Bone marrow (tissue), 2 donors: ENCODE measurements at regions not wholly inside any gene's neighbourhood (a gene's known extent, or its start where the extent isn't known, plus 50 kb on each side); places are given as distances from the start of the nearest gene placed in this dataset.
A peak's percentile ranks its signal among the peaks of the same experiment; 100 is the strongest.

Experiments
- DNase-seq, 2 donors: peaks; one replicate each; lab custom pipeline; 2025; lab: John Stamatoyannopoulos, UW

DNA sequence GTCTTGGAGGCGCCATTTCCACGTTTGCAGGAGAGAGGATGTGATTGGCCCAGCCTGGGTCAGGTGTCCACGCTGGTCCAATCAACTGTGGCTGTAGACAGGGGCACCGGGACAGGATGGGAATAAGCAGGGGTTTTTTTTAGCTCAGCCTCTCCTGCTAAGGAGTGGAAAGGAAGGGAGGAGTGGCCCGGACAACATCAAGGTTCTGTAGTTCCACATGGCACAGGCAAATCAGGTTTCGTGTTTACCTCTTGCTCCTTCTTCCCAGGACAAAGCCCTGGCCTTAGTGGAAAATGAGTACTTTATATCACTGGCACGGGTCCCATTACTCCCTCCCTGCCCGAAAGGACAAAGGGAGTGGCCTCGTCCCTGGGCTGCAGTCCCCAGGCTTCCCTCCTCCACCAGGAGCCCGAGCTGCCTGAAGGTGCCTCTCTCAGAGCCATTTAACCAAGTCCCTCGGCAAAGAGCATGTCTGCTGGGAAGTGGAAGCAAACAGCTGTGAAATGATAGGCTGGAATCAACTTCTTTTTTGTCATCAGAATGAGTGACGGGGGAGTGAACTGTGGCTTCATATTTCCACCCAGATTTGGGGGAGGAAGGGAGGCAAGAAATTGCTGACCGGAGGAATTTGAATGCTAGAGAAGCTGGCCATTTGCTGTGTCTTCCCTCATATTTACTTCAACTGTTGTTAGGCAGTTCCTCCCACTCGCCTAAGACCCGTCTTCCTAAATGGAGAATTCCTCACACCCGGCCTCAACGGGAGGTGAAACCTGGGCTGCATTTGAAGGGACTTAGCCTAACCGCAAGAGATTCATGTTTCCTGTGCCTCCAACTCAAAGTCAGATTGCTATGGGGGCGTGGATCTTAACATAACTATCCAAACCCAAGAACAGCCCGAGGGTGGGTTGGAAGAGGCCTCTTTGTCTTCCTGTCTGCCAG, 84.9 kb upstream of the SLC44A3 start:
- DNase-seq = peak in 1 of 2 donors; percentile 51

DNA sequence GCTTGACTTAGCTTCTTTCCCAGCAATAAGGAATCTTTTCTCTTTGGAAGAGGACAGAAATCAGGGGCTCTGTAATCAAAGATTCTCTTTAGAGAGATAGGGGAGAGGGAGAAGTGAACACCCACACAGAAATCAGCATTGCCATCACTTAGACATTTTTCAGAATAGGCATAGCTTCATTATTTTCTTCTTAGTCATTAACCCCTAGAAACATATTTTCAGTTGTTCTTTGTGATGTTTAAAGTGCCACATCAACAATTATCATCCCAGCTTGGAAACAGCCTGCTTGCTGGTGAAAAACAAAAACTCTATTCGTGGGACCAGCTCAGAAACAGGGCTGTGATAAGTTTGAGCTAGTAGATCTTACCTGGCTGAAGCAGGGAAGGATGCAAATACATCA, 88.3 kb upstream of the SLC44A3 start:
- no peak for DNase-seq

DNA sequence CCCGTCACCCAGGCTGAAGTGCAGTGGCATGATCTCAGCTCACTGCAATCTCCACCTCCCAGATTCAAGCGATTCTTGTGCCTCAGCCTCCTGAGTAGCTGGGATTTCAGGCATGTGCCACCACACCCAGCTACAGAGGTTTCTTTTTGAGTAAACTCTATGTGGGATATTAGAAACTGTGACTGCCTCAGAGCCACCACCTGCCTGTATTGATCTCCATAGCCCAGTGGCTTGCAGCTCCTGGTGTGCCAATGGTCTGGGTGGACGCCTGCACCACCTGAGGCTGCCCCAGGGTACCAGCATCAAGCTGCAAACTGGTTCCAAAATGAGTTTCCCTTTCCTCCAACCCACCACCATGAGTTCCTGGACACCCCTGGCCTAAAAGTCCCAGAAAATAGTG, 89.7 kb upstream of the SLC44A3 start:
- no peak for DNase-seq

DNA sequence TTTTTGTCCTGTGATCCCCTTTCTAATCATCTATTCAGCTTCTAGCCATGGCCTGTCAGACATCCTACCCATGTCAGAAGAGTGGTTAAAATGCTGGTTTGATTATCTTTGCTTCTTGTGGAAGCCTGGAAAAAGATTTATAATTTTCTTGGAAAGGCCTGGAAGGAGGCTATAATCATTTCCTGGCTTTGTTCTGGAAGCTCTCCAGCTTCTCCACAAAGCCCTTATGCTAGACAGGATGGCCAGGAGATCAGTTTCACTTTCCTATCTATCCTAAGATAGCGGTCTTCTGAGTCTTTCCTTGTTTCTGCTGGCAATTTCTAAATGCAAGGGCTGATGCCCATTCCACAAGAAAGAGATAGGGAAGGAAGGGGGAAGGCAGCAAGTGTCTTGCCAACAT, 90.9 kb upstream of the SLC44A3 start:
- no peak for DNase-seq

DNA sequence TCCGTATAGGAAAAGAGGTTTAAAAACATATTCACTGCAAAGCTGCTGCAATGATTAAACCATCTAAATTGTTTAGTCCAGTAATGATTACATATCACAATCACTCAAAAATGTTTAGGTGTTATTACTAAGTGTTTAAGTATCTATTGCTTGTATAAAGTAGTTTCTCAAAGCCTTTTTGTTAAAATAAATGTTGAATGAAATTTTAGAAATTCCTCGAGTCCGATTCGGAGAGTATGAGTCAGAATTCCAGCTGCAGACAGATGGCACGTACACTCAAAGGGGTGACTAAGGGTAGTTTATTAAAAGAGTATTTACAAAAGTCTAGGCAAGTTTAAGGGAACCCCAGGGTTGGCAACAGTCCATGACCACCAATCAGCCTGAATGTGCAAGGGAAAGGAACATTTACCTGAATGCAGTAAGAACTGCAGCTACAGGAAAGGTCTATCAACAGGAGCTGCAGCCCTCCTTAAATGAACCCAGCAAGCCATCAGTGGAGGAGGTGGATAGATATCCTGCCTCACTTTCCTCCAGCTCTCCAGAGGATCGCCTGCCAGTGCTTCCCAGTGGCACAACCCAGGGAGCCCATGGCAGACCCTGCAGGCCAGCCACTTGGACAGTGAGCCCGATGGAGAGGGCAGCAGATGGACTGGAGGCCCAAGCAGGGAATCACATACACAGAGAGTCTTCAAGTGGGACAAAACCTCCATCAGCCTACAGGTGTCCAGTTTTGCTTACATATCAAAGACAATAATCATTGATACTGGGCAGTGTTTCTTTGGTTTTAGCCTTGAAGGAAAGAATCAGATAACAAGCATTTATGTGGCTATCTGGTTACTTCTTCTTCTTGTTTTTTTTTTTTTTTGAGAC, 92.1 kb upstream of the SLC44A3 start:
- DNase-seq = no peak

DNA sequence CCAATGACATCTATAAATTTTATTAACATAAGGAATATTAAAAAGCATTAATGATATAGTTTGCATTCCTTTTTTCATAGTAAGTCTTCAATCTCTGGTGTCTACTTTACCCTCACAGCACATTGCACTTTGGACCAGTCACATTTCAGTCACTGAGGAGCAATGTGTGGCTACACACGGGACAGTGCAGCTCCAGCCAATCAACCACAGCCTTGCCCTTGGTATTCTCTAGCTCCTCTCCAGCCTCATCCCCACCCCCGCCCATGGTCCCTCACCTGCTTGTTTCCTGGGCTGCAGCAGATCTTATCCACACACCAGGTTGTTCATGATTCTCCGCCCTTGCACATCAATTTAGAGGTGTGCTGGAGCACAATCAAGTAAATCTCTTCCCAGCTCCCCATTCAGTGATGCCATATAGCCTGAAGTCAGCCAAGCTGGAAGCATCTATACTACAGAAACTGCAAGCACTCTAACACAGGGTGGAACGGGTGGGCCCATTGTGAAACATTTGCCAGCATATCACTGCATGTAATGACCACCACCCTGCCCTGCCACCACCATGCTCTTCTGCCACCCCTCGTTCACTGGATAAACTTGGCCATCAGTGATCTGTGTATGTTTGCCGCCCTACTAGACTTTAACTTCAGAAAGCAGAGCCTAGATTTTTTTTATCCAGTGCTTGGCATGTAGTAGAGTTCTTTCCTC, 93.0 kb upstream of the SLC44A3 start:
- no peak for DNase-seq

DNA sequence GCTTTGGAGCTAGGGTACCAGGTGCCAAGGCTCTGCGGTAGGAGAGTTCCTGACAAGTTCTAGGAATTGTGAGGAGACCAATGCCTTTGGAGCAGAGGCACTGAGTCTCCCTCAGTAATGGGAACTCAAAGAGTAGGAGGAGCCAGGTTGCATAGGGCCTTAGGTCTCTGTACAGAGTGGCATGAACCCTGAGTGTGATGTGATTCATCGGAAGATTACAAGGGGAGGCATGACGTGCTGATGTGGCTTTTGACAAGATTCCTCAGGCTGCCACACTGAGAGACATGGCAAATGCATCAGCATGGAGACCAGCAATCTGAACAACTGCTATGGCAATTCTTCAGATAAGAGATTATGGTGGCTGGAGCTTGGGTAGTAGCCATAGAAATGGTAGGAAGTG, 94.6 kb upstream of the SLC44A3 start:
- no peak for DNase-seq

DNA sequence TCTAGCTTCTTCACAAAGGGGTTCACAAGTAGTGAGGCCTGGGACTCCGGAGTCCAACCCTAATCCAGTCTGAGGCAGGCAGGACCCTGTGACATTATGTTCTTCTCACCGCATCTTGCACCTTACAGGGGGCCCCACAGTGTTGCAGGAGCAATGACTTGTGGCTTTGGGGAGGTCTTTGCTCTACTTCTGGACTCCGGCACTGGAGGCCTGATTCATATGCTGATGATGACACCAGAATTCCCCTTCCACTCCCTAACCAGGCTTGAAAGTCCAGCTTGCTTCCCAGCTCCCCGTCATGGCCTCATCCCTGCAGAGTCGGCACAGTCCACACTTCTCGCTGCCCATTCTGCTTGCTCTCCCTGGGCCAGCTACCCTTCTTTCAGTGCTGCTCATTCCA, 96.3 kb upstream of the SLC44A3 start:
- no peak for DNase-seq

DNA sequence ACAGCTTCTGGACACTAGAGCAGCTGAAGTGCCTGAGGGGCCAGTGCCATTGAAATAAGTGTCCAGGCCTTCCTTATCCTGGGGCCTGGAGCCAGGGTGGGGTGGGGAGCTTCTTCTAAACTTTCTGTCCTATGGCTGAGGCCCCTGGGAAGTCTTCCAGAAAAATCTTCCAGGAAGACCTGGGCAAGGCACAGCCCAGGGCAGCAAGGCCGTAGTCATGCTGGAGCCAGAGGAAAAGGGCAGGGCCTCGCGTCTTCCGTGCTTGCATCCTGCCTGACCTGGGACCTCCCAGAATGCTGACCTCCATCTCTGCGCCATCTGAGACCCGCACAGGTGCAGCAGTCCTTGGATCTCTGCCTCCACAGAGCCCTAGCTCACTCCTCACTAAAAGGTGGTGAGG, 96.7 kb upstream of the SLC44A3 start:
- DNase-seq = no peak

DNA sequence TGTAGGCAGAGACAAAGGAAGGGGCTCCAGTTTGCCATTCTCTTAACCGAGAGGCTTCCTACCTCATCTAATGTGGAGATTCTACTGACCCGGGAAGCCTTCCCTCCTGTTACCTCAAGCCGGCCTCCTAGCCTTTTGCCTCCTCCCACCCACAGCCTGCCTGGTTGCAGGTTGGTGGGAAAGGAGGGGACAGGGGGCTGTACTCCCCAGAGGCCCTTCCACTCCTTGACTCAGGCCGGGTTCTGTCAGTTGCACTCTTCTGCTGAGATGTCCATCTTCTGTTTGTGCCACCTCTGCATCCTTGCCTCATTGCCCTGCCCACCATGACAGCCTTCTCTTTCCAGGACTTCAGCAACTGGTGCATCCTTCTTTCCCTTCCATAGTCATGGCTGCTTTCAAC, 98.0 kb upstream of the SLC44A3 start:
- DNase-seq = no peak

DNA sequence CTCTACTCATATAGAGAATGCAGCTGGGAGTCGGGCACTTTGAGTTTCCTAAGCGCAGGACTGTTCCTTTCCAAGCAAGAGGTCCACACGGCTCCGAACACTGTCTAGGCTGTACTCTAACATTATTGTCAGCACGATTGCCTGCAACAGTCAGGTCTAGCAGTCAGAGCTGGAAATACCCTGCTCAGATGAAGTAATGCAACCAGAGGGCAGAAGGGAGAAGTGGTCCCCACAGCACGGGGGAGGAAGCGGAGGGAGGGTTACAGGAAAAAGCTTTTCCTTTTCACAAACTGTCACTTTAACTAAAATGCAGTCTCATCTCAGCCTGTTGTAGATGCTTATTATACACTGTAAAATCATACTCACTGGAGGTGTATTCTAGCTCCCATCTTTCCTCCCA, 98.9 kb upstream of the SLC44A3 start:
- DNase-seq = peak; percentile 18 to 95

DNA sequence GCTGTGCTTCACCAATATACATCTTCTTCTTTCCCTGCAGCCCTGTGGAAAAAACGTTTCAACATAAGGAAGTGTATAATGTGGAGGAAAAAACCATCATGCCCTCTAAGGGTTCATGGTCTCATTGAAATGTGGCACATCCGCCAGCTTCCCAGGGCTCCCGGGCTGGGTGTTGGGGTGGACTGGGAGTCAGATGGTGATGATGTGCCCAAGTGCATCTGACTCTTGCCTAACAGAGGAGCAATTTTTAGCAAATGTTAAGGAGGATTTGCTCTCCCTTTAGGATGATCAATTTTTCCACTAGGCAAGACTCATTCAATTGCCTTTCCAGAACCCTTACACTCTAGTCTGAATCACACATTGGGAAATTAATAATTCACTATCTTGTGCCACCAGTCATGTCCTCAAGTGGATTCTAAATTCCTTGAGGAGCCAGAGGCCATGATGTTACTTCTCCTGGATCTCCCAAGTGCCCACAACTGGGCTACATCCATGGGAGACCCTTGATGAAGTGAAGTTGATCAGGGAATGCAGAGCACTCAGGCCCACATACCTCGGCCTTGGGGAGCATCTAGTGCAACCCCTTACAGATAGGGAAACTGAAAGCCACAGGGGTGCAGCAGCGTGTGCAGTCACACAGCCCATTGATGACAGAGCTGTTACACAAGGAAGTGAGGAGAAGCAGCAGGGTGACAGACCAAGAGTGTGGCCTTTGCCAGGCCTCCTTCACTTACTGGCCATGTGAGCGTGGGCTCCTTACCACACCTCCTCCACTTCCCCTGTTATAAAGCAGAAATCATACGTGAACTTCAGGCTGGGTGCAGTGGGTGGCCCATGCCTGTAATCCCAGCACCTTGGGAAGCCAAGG, 100.0 kb upstream of the SLC44A3 start:
- peak in 1 of 2 donors; percentile 85 for DNase-seq

DNA sequence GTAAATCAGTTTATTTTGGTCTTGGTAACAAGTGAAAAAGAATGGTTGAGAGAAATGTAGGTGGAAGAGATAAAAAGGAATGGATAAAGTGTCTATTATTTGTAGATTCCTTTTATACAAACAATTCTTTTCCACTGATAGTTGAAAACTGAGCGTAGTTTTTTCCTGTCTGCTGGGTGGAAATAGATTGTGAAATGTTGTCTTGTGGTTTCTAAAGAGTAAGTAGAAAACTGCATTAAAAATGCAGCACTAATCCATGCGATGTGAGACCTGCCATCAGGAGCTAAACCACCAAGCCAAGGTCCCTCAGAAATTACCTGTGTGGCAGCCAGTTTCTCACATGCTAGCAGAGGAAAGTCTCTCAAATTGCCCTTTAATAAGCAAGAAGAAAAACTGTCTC, 103.2 kb upstream of the SLC44A3 start:
- no peak for DNase-seq

DNA sequence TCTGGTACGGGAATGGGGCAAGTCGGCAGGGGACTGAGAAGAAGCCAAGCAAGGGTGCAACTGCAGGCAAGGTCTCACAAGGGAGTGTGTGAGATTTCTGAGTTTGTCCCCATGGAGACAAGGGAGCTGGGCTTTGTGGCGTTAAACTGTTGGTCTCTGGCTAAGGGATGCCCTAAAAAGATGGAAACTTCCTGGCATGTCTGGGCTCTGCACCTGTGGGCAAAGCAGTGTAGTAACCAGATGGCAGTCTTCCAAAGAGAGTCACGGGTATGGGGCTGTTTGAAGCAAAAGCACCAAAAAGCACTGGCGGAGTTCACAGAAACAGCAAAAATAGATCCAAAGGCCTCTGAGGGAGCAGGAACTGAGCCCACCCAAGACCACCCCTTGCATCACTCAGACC, 104.8 kb upstream of the SLC44A3 start:
- DNase-seq = no peak

DNA sequence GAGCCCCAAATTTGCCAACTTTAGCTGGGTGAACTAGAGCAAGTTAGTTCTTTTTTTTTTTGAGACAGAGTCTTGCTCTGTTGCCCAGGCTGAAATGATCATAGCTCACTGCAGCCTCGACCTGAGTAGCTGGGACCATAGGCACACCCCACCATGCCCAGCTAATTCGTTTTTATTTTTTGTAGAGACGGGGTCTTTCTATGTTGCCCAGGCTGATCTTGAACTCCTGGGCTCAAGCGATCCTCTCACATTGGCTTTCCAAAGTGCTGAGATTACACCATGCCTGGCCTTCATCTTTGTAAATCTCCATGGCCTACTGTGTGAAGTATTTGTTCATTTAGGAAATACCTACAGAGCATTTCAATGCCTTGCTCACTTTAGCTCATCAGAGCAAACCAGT, 105.6 kb upstream of the SLC44A3 start:
- DNase-seq = no peak

DNA sequence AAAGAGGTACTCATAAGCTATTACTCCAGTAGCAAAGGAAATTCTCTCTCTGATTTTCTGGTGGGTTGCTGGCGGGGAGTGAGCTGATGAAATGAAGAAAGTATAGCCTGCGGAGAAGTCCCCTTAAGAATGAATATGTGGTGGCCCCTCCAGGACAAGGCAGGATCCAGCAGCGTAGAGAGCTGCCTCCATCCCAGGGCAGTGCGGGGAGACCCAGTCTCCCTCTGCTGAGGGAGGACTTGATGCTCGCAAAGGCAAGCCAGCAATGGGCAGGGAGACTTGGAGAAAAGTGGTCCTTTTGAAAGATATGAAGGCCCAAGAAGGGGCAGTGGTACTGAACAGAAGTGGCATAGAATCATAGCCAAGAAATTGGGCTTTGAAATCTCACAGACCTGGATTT, 106.0 kb upstream of the SLC44A3 start:
- DNase-seq = no peak

DNA sequence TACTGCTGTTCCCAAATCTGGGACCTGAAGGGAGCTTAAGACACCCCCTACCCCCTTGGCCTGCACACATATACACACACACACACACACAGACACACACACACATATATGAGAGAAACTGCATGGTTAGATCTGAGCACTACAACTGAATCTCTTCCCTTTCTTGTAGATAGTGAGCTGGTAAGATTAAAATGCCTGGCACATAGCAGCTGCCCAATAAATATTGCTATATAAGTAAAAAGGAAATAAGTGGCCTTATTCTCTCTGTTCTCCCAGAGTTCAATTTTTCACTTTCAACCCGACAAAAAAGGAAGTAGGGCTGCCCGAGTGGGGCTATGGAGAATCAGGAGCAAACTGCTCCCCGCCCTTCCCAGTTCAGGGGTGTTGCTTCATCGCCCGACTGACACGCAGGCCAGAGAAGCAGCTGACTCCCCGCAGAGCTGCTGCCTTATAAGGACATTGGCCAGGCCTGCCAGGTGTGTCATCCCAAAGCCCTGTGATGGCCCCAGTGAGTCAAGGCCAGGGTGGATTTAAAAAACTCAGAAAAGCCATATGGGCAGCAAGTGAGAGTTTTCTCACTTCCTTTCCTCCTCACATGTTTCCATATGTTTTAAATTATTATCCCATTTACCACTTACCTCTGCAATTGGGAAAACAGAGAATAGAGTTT, 106.5 kb upstream of the SLC44A3 start:
- DNase-seq = peak; percentile 51

DNA sequence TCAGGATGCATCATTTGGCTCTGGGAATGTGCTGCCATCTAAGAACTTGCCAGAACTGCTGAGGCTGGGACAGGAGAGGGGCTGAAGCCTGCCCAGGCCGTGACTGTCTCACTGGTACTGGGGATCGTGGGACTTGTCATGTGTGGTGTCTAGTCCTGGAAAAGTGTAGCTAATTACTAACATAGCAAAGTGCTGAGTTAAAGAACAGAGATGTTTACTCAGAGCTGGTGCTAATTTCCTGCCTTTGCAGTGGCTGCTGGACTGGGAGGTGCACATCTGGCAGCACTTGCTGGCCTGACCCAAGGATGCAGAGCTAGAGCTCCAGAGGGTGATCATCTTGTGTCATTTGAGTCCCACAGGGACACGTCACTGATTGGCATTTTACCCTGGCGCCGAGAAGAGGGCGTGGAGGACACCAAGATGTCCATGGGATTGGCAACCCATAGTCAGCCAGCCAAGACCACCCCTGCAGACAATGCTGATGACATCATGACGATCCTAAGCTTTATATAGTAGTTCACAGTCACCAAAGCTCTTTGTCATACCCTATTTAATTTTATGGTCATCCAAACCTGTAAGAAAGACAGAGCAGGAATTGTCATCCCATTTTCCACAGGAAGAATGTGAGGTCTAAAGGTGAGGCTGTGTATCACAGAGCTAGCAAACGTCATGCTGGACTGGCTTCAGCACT, 110.1 kb upstream of the SLC44A3 start:
- DNase-seq = no peak

DNA sequence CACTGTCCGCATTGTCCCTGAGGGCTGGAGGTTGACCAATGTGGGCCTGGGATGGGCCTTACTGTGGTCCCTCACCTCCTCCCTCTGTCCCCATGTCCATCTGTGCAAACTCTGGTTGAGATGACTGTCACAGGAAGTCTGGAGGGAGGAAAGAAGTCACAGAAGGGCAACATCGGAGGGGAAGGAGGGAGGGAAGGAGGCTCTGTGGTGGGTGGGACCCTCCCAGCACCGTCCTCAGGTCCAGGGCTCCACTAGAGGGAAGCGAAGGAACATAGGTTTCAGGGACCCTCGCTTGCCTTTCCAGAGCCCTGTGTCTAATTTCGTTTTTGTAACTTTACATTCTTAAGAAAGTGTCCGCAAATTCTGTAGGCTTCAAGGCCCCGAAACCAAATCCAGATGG, 111.3 kb upstream of the SLC44A3 start:
- no peak for DNase-seq

DNA sequence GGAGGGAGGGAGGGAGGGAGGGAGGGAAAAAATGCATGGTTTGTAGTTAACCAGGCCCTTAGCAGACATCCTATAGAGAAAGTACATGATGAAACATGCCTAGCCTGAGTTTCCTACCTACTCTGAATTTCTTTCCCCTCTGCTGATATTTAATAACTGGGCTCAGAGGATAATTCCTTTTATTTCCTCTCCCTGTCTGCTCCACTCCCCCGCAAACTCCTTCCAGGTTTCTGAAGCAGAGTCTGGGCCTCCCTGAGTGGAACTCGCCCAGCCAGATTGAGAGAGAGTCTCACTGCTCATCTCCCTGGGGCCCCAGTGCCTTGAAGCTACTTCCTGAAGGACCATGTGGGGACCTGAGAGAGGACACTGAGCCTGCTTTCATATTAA, 111.9 kb upstream of the SLC44A3 start:
- DNase-seq = no peak
